Right lobe of liver (tissue), 4 donors: ENCODE measurements at regions not wholly inside any gene's neighbourhood (a gene's known extent, or its start where the extent isn't known, plus 50 kb on each side); places are given as distances from the start of the nearest gene placed in this dataset.

ENCODE experiments used
- POLR2A ChIP-seq: fragments of 450-650 bp; IDR thresholded peaks from one replicate; pipeline ENCODE4 v1.6.1; 2017; ENCODE audit warnings: antibody characterized with exemption, mild to moderate bottlenecking
- TF ChIP-seq, protein P1 (sequence below), 4 donors: fragments of 200-600 bp in 3 of 4; fragments of 450-650 bp in 1 of 4; IDR thresholded peaks; one replicate each; pipeline versions ENCODE4 v1.5.1 to v1.8.0; 2016 to 2022; ENCODE audit warnings: antibody characterized with exemption in 4 of 4, mild to moderate bottlenecking in 2 of 4
- donor health status: DM: no; HTN: no; CAD: no.
- donor health status: DM: no; HTN: no; CAD: no.
- donor health status: DM: no; HTN: yes; CAD: no.

DNA sequence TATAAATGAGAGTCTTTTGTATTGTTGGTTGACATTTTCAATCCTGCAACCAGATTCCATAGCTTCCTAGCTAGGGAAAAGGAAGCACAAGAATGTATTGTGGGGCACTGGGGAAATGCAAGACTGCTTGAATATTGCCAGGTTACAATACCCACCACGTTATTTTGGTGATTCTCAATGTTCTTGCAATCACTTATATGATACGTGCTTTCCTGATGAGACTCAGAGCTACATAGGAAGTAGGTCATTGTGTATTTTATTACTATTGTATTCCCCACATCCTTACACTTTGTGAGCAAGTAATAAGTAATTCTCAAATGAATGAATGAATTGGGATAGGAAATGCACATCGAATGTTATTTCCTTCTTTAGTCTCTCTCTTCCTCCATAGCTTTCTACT is 217.1 kb upstream of the CD180 start:
- TF ChIP-seq, protein P1, sequence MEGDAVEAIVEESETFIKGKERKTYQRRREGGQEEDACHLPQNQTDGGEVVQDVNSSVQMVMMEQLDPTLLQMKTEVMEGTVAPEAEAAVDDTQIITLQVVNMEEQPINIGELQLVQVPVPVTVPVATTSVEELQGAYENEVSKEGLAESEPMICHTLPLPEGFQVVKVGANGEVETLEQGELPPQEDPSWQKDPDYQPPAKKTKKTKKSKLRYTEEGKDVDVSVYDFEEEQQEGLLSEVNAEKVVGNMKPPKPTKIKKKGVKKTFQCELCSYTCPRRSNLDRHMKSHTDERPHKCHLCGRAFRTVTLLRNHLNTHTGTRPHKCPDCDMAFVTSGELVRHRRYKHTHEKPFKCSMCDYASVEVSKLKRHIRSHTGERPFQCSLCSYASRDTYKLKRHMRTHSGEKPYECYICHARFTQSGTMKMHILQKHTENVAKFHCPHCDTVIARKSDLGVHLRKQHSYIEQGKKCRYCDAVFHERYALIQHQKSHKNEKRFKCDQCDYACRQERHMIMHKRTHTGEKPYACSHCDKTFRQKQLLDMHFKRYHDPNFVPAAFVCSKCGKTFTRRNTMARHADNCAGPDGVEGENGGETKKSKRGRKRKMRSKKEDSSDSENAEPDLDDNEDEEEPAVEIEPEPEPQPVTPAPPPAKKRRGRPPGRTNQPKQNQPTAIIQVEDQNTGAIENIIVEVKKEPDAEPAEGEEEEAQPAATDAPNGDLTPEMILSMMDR (IDR thresholded peaks at IDR 0.05): no peak
- TF ChIP-seq POLR2A: no peak
